Non-pigmented ciliary epithelial cell (primary cell): ENCODE measurements at regions not wholly inside any gene's neighbourhood (a gene's known extent, or its start where the extent isn't known, plus 50 kb on each side); places are given as distances from the start of the nearest gene placed in this dataset.

ENCODE experiments used
- DNase-seq: peaks from one replicate; pipeline ENCODE4 v3.0.0-alpha.2; 2010; ENCODE audit warnings: low read depth

DNA sequence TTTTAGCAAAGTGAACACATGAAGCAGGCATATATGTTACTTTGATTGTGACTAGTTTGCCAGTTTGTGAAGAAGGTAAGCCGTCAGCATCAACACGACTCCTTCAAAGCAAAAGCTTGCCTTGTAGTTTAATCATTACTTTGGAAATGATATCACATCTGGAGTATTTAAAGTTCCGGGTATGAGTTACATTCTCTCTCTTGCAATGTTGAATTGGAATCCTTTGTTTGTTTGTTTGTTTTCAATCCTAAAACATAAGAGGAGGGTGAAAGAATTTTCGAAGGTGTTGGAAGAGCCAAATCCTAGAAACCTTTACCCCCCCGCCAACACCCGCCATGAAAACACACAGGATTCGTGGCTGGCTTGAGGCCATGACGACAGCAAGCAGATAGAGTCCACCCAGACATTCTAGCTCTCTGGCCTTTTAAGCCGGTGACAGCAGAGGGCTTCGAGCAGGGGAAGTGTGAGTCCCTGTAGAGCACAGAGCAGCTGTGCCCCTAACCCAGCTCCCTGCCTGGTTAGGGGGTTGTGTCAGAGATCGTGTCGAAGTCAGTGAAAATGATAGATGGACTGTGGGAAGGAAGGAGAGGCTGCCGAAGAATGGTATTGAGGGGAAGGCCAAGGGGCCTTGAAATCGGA lies 103.8 kb upstream of the SMIM21 start:
- no peak for DNase-seq

DNA sequence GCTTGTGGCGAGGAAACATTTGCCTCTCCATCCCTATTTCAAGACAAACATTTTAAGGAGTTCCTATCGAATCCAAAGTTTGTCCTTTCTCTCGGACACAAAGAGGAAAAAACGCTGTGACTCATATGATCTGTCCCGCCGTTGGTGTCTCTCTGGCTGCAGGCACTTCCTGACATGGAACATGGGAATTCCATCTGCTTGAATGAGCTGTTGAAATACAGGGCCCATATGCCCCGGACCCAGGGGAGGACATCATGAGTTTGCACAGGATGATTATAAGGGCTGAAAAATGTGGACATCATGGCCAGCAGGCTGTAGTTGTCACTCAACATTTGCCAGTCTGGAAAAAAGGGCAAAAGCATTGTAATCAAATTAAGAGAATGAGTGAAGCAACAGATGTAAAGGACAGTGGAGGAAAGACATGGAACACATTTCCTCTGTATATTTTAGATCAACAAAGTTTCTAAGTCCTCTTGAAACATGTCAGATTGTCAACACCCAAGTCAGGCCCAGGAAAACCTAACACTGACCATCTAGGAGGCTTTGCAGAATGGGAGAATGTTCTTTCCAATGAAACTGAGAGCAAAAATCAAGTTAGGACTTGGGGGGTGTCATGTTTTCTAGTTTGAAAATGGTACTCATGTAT lies 103.2 kb upstream of the SMIM21 start:
- DNase-seq = no peak

DNA sequence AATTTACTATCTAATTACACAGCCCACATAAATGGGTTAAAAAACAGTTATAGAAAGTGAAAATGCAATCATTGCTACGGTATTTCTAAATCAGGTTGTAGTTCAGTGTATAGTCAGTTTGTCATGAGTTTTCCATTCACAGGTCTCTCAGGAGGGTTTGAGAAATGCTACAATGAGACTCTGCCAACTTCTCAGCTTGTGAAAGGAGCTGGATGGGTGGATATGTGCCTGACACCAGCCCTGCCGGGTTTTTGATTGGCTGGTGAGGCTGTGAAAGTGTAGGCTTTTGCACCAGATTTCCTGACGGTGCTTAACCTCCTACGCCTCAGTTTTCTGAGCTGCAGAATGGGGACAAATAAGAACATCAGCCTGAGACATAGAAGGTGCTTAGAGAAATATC lies 102.6 kb upstream of the SMIM21 start:
- DNase-seq = no peak

DNA sequence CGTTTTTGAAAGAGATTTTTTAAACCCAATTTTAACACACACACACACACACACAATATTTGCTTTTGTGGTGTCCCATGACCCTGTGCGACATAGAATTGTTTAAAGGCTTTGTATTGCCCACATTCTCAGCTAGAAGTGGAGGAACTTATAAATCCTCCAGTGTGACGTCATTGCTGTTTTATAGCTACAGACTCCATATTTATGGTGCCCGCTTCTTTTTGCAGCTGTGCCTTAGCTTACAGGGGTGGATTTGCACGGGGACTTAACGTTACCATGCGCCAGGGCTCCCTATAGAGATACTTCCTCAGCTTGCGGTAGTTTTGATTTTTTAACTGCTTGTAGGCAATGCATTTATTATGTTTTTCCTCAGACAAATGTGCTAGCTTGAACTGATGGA lies 101.9 kb upstream of the SMIM21 start:
- no peak for DNase-seq

DNA sequence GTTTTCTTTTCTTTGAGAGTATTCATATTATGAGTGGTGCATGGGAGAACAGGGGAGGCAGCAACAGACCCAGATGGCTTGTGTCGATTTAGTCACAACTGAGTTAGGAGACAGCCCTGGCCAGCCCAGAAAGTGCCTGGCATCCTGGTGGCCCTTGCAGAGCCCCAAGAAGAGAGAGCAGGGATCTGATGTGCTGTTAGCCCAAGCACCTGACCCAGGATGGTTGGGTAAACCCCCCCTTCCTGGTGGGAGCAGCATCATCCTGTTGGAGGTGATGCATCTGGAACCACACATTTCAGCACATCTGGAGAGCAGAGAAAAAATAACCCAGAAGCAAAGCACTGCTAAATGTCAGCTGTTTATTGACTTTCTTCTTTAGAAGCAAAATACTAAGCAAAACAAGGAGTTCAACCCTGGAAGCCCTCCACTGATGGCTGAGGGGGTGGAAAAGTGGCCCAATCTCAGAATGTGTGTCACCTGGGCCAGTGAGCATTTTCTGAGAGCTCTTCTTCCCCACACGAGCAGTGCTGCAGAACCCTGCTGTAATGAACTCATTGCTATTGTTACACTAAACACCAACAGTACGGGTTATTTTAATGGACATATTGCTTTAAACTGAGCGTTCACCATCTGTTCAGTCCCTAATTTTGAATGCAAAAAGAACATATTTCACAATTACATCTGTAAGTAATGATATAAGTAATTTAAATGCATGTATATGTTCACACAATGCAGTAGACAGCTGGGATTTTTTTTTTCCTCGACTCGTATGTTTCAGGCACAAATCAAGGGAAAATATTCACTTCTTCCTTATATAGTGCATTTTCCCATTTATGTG lies 100.6 kb upstream of the SMIM21 start:
- DNase-seq = no peak

DNA sequence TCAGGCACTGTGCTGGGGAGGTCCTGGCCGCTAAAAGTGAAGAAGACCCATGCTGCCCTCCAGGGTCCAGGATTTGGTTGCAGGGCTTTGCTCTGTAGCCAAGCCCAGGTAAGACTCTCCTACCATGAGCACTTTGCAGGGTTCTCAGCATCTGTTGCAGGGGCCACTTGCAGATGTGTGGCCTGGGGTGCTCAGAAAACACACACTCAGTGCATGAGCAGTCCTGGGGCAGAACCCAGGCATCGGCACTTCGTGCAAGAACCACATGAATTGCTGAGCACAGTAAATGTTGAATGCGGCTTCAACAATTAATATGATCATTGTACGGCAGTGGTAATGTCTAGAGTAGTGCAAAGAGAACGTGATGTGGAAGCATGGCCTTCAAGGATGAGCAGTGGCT lies 98.5 kb upstream of the SMIM21 start:
- DNase-seq = no peak

DNA sequence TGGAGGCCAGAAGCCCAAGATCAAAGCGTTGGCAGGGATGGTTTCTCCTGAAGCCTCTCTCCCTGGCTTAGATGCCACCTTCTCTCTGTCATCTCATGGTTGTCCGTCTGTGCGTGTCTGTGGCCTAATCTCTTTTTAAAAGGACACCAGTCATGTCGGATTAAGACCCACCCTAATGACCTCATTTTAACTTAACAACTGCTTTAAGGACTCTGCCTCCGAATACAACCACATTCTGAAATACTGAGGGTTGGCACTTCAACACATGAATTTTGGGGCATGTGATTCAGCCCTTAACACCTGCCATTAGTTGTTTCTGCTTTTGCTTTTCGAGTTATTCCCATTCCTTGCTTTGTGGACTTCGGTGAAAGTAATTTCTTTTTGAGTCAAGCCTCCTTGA lies 97.8 kb upstream of the SMIM21 start:
- DNase-seq = no peak

DNA sequence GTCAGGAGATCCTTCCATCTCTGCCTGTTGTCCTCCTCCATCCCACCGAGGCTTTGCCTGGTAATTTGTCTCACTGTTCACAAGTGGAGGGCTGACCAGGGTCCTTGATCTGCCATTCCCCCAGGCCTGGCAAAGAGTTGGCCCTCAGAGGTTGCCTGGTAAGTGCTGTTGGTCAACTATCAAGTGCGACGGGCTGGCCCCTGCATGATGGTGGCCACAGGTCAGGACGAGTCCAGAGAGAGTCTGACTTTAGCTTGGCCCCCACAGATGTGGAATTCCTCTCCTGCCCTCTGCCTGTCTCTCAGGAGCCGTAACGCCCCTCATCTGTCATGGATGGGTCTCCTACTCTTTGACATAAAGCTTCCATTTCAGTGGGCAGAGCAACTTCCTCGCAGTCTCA lies 97.3 kb upstream of the SMIM21 start:
- no peak for DNase-seq

DNA sequence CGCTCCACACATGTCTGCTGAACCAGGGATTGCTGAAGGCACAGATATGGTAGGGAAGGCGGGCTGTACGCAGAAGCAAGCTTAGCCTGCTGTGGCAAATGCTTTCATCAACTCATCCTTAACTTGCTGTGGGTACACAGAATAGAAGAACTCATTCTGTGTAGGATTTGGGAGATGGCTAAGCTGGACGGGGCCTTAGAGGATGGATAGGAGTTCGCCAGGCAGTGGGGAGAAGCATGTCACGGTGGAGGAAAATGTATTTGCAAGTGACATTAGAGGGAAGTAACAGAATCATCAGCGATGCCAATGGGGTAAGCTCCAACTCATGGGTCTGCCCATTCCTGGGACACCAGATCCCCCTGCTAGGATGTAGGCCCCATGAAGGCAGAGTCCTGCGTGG lies 96.7 kb upstream of the SMIM21 start:
- DNase-seq = no peak

DNA sequence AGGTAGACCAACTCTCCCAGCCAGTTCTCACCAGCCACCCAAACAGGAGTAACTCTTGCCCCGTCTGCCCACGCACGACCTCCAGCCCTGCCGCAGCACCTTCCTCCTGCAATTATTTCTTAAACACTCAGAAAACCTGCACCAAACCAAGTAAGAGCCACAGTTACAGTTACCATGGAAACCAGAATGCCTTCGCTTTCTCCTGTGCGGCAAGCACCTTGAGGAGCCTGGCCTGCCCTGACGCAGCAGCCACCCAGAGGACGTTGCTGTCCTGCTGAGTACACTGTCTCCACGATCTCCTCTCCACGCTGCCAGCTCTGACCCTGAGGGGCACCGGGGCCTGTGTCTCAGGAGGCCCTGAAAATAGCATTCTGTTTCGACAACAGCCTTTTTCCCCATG lies 94.3 kb upstream of the SMIM21 start:
- DNase-seq = no peak

DNA sequence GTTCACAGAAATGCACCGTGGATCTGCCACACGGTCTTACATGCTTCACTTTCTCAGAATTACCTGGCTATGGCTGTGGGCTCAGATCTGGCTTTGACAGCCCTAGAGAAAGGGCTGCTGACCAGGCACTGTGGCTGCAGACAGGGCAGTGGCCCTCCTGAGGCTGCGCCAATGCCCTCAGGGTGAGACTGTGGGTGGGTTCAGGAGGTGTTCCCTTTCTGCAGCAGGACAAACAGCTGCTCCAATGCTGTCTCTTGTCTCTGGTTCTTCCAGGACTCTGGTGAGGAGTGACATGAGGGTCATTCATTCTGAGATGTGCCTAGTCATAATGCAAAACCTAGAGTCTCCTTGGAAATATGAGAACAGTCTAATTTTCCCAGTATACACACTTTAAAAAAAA lies 90.5 kb upstream of the SMIM21 start:
- DNase-seq = no peak

DNA sequence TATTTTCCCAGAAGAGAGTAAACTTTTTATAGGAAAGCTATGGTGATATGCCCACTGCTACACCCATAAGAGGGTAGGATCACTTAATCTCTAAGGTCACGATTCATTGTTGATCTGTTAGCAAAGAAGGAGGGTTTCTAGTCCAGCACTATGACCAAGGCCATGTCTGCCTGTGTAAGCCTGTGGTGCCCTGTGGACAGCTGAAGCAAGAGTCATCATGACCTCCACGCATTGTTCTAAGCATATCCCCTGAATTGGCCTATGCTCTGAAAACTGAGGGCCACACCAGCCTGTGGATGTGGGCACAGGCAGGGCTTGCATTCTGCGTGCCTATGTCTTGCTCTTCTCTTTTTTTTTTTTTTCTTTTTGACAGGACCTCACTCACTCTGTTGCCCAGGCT lies 89.8 kb upstream of the SMIM21 start:
- no peak for DNase-seq

DNA sequence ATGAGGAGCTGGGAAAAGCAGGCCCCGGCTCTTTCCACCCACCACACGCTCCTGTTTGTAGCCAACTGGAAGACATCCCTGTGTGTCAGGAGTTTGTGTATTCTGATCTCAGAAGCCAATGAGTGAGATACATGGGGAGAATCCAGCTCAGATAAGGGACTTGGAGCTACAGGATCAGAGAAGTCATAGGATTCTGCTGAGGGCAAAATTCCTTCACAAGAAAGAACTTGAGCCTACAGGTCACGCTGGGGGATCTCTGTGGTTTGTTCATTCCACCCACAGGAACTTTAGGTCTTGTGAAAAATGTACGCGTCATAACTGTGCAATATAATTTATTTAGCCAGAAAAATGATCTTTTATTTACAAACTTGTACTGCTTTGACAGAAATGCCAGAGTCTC lies 80.1 kb upstream of the SMIM21 start:
- no peak for DNase-seq

DNA sequence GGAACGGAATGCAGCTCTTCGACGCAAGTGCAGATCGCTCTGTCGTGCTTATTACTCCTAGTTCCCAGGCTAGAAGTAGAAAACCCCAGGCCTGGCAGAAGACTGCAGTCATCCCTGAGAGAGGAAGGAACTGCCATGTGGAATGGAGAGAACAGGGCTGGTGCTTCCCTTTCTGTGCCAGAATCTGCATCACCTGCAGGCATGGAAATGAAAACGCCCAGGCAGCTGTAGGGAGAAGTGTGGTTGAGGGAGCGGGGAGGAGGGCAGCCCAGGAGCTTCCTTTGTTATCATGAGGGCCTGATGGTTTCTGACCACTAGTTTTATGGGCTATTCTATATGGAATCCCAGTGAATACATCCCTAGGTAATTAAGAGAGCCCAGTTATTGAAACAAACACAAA lies 79.4 kb upstream of the SMIM21 start:
- no peak for DNase-seq

DNA sequence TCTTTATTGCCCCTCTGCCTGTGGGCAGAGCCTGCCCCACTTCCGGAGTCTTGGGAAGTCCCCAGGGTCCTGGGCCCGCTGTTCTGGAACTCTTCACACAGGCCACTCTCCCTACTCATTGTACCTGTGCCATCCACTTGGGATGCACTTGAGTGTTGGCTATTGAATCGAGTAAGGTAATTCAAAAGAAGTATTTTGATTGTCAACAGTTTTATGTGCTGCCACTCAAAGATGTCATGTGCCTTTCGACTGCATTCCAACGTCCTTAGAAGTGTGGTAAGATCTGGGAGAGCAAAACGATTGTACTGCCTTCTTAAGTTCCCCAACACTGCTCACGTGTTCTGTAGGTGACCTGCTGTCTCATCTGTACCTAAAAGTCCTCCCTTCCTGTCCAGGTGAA lies 77.0 kb upstream of the SMIM21 start:
- no peak for DNase-seq

DNA sequence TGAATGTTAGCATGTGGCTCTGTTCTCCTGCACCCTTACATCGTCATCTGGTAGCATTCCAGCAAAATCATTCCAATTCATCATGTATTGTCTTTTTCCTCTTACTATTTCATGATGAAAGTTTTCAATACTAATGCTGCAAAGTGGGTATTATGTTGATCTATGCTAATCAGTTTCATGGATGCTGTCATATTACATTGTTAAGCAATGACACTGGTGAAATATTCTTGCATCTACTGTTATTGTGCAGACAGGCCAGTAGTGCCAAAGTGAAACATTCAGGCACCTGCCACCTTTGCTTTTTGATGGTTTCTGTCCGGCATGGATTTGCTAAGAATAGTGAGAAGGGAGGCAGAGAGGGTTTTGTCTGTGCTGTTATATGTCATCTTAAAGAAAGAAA lies 76.1 kb upstream of the SMIM21 start:
- no peak for DNase-seq

DNA sequence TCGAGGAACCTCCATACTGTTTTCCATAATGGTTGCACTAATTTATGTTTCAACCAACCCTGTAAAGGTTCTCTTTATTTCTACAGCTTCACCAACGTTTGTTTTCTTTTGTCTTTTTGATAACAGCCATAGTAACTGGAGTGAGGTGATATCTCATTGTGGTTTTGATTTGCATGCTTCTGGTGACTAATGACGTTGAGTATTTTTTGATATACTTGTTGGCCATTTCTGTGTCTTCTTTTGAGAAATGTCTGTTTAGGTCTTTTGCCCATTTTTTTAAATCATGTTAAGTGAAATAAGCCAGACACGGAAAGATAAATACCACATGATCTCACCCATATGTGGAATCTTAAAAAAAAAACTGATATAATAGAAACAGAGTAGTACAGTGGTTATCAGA lies 74.8 kb upstream of the SMIM21 start:
- no peak for DNase-seq

DNA sequence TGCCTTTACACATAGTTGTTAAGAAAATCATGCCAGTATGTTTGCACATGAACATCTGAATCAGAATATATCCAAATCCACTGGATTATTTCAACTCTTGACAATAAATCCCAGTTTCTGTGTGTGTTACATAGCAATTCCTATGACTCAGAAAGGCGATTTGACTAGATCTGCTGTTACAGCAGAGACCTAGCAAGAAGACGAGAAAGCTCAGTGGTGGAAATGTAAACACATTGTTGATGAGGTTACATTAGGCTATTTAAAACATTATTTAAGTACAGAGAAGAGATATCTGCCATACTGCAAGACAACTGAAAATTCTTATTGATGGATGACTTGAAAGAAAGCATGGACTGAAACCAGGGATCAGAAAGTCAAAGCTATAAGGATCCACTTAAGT lies 73.0 kb upstream of the SMIM21 start:
- no peak for DNase-seq

DNA sequence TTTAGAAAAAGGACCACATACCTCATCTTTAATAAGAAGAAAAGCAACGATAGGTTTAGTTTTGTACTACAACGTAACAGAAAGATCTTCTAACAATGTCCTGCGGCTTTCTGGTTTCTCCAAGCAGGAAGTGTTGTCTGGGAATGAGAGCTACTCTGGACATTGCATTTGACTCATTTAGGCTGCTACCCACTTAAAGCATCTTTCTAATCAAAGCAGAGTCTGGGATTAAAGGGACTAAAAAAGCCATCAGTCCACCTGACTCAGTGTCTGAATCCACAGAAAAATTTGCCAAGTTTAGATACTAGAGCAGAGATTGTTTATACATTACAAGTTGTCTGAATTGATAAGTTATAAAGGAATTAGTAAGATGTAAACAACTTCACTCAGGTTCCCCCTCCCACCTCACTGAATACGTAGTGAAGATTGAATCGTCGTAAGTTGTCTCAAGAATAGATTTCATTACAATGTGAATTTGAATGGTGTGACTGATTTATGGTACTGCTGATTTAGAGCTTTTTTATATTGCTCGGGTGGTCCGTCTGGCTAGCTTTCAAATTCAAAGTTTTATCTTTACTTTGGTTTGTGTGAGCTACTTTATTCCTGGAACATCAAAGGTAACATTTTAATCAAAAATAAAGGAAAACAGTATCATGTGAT lies 70.2 kb upstream of the SMIM21 start:
- no peak for DNase-seq

DNA sequence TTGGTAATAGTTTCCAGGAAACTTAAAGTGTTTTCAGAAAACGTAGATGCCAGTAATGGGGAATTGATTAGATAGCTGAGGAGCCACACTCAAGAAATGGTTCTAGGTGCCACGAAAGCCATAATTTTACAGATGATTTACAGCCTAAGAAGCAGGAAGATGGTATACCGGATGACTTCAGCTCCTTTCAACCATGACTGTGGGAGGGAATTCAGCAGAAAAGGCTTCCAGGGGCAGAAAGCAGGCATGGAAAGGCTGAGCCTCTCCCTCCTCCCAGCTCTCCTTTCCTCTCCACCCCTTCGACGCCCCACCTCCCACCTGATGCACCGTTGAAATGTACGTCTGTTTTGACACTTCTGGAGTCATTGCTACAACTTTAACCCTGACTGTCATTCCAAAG lies 68.6 kb upstream of the SMIM21 start:
- DNase-seq = no peak

DNA sequence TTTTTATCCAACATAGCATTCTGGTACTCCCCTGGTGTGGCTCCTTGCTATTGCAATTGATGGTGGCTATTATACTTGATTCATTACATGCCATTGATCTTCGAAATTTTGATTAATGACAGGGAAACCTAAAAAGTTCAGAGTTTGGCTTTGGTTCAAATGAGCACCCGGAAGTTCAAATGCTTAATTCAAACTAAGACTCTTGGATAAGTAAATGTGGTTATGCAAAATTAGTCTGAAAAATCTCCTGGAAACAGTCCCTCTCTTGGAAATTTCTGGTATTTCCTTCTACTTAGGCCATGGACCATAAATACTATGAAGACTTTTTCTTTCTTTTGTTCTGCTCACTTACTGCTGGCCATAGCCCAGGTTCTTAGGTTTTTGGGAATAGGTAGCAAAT lies 65.3 kb upstream of the SMIM21 start:
- DNase-seq = no peak

DNA sequence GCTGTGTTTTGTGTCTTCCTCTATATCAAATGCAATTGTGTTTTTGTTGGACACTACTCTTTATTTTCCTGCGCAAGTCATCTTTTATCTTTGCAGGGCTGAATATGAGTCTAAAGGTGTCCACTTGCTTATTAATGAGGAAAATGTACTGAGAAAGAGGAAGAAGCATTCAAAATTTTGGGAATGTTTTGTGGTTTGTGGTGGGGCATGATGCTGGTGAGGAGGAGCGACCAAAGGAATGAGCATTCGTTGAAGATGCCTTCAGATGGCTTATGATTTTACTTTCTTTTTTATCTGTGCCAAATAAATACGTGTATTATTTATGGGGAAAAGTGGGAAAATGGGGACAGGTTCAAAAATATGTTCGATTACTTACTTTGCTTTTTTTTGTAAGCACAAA lies 63.9 kb upstream of the SMIM21 start:
- no peak for DNase-seq
